ENCODE measurements at regions not wholly inside any gene's neighbourhood (a gene's known extent, or its start where the extent isn't known, plus 50 kb on each side); places are given as distances from the start of the nearest gene placed in this dataset.
A peak's percentile ranks its signal among the peaks of the same experiment; 100 is the strongest.

DNA sequence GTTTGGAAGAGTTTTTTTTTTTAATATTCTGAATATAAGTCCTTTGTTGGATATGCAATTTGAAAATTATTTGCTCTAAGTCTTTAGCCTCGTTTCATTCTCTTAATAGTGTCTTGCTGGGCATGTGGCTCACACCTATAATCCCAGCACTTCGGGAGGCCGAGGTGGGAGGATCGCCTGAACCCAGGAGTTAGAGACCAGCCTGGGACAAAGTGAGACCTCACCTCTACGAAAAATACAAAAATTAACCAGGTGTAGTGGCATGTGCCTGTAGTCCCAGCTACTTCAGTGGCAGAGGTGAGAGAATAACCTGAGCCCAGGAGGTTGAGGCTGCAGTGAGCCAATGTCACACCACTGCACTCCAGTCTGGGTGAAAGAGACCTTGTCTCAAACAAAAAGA, 87.3 kb upstream of the UBAC2 start:
- no peaks in the 10 kb centered on the region for H3K36me3 ChIP-seq (ENCODE audit: insufficient read depth, insufficient read length, low read length)
- H3K4me3 ChIP-seq (ENCODE audit: insufficient read length, low read depth), result no peak overlapping the region
- DNase-seq (ENCODE audit: low read depth, low spot score), result no peak
- no peaks in the 10 kb centered on the region for H3K27me3 ChIP-seq (ENCODE audit: insufficient read depth, insufficient read length)
- no peak overlapping the region for H3K9ac ChIP-seq (ENCODE audit: insufficient read length, low read depth)
- TF ChIP-seq YY1 (IDR thresholded peaks at IDR 0.05; ENCODE audit: insufficient read depth, insufficient read length), result no peak
- TF ChIP-seq SUZ12 (IDR thresholded peaks at IDR 0.05; ENCODE audit: extremely low read depth, insufficient read depth, insufficient read length), result no peak
- TF ChIP-seq ZNF274 (IDR thresholded peaks at IDR 0.05; ENCODE audit: low read depth, low read length), result no peak
- no peaks in the 10 kb centered on the region for H3K9me3 ChIP-seq (ENCODE audit: insufficient read depth, low read length)
- H3K4me1 ChIP-seq (ENCODE audit: insufficient read depth, insufficient read length), result no peaks in the 10 kb centered on the region

GRCh38 chr13:99118179-99118578, 82.5 kb upstream of the UBAC2 start:
- H3K4me1 ChIP-seq (ENCODE audit: insufficient read depth, insufficient read length), result no peaks in the 10 kb centered on the region
- TF ChIP-seq YY1 (IDR thresholded peaks at IDR 0.05; ENCODE audit: insufficient read depth, insufficient read length) (no peak), ZNF274 (IDR thresholded peaks at IDR 0.05; ENCODE audit: low read depth, low read length) (no peak), SUZ12 (IDR thresholded peaks at IDR 0.05; ENCODE audit: extremely low read depth, insufficient read depth, insufficient read length) (no peak)
- no peaks in the 10 kb centered on the region for H3K9me3 ChIP-seq (ENCODE audit: insufficient read depth, low read length)
- no peaks in the 10 kb centered on the region for H3K27me3 ChIP-seq (ENCODE audit: insufficient read depth, insufficient read length)
- H3K4me3 ChIP-seq (ENCODE audit: insufficient read length, low read depth), result no peak overlapping the region
- no peak overlapping the region for H3K9ac ChIP-seq (ENCODE audit: insufficient read length, low read depth)
- no peaks in the 10 kb centered on the region for H3K36me3 ChIP-seq (ENCODE audit: insufficient read depth, insufficient read length, low read length)
- no peak for DNase-seq (ENCODE audit: low read depth, low spot score)

GRCh38 chr13:99119656-99120055, 81.0 kb upstream of the UBAC2 start:
- Histone ChIP-seq H3K4me1 (ENCODE audit: insufficient read depth, insufficient read length) (no peaks in the 10 kb centered on the region), H3K4me3 (ENCODE audit: insufficient read length, low read depth) (no peak overlapping the region), H3K9ac (ENCODE audit: insufficient read length, low read depth) (no peak overlapping the region), H3K27me3 (ENCODE audit: insufficient read depth, insufficient read length) (no peaks in the 10 kb centered on the region), H3K9me3 (ENCODE audit: insufficient read depth, low read length) (no peaks in the 10 kb centered on the region), H3K36me3 (ENCODE audit: insufficient read depth, insufficient read length, low read length) (no peaks in the 10 kb centered on the region)
- no peak for DNase-seq (ENCODE audit: low read depth, low spot score)
- TF ChIP-seq SUZ12 (IDR thresholded peaks at IDR 0.05; ENCODE audit: extremely low read depth, insufficient read depth, insufficient read length) (no peak), YY1 (IDR thresholded peaks at IDR 0.05; ENCODE audit: insufficient read depth, insufficient read length) (no peak), ZNF274 (IDR thresholded peaks at IDR 0.05; ENCODE audit: low read depth, low read length) (no peak)

DNA sequence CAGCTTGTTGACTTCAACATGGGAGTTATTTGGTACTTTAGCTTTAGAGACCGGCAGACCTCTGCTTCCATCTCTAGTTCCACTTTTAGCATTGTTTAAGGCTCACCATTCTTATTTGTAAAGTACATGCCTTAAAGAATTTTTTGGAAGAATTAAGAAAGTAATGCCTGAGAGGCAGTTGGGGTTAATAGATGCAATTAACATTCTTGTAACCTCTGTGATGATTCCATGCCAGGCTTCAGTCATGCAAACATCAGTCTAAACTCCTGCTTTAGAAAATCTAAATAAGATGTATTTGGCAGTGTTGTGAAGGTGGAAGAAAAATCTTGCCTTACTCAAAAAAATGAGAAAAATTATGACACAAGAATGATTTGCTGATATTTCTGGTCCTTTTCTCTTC, 79.9 kb upstream of the UBAC2 start:
- no peak overlapping the region for H3K9ac ChIP-seq (ENCODE audit: insufficient read length, low read depth)
- H3K4me3 ChIP-seq (ENCODE audit: insufficient read length, low read depth), result no peak overlapping the region
- H3K27me3 ChIP-seq (ENCODE audit: insufficient read depth, insufficient read length), result no peaks in the 10 kb centered on the region
- H3K4me1 ChIP-seq (ENCODE audit: insufficient read depth, insufficient read length), result no peaks in the 10 kb centered on the region
- TF ChIP-seq ZNF274 (IDR thresholded peaks at IDR 0.05; ENCODE audit: low read depth, low read length) (no peak), SUZ12 (IDR thresholded peaks at IDR 0.05; ENCODE audit: extremely low read depth, insufficient read depth, insufficient read length) (no peak), YY1 (IDR thresholded peaks at IDR 0.05; ENCODE audit: insufficient read depth, insufficient read length) (no peak)
- no peaks in the 10 kb centered on the region for H3K36me3 ChIP-seq (ENCODE audit: insufficient read depth, insufficient read length, low read length)
- peak; percentile 9 for DNase-seq (ENCODE audit: low read depth, low spot score)
- no peaks in the 10 kb centered on the region for H3K9me3 ChIP-seq (ENCODE audit: insufficient read depth, low read length)

GRCh38 chr13:99122171-99122570, 78.5 kb upstream of the UBAC2 start:
- no peaks in the 10 kb centered on the region for H3K4me1 ChIP-seq (ENCODE audit: insufficient read depth, insufficient read length)
- no peak overlapping the region for H3K4me3 ChIP-seq (ENCODE audit: insufficient read length, low read depth)
- no peaks in the 10 kb centered on the region for H3K9me3 ChIP-seq (ENCODE audit: insufficient read depth, low read length)
- H3K9ac ChIP-seq (ENCODE audit: insufficient read length, low read depth), result no peak overlapping the region
- no peaks in the 10 kb centered on the region for H3K27me3 ChIP-seq (ENCODE audit: insufficient read depth, insufficient read length)
- DNase-seq (ENCODE audit: low read depth, low spot score), result no peak
- TF ChIP-seq SUZ12 (IDR thresholded peaks at IDR 0.05; ENCODE audit: extremely low read depth, insufficient read depth, insufficient read length), result no peak
- no peaks in the 10 kb centered on the region for H3K36me3 ChIP-seq (ENCODE audit: insufficient read depth, insufficient read length, low read length)

GRCh38 chr13:99123101-99124045, 77.3 kb upstream of the UBAC2 start:
- TF ChIP-seq ZNF274 (IDR thresholded peaks at IDR 0.05; ENCODE audit: low read depth, low read length) (no peak), SUZ12 (IDR thresholded peaks at IDR 0.05; ENCODE audit: extremely low read depth, insufficient read depth, insufficient read length) (no peak), YY1 (IDR thresholded peaks at IDR 0.05; ENCODE audit: insufficient read depth, insufficient read length) (no peak)
- H3K36me3 ChIP-seq (ENCODE audit: insufficient read depth, insufficient read length, low read length), result no peaks in the 10 kb centered on the region
- H3K4me3 ChIP-seq (ENCODE audit: insufficient read length, low read depth), result no peak overlapping the region
- no peak overlapping the region for H3K9ac ChIP-seq (ENCODE audit: insufficient read length, low read depth)
- no peaks in the 10 kb centered on the region for H3K4me1 ChIP-seq (ENCODE audit: insufficient read depth, insufficient read length)
- no peak for DNase-seq (ENCODE audit: low read depth, low spot score)
- H3K9me3 ChIP-seq (ENCODE audit: insufficient read depth, low read length), result no peaks in the 10 kb centered on the region
- no peaks in the 10 kb centered on the region for H3K27me3 ChIP-seq (ENCODE audit: insufficient read depth, insufficient read length)

DNA sequence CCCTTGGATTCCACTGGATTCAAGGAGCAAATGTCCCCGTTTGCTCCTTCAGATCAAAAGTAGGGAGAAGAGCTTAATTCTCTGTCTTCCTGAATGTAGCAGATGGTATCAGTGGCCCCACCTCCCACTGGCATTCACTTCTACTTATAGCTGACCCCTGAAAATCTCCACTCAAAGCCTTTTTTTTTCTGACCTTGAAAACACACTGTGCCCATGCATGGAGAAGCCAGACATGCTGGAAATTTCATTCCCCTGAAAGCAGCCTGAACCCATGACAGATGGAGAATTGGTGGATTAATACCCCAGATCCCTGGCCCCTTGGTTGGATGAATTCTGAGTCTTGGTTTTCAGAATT, 76.6 kb upstream of the UBAC2 start:
- Histone ChIP-seq H3K4me1 (ENCODE audit: insufficient read depth, insufficient read length) (no peaks in the 10 kb centered on the region), H3K9ac (ENCODE audit: insufficient read length, low read depth) (no peak overlapping the region)
- DNase-seq (ENCODE audit: low read depth, low spot score), result no peak

More for the DNA sequence above, 76.6 kb upstream of the UBAC2 start:
- Histone ChIP-seq H3K9me3 (ENCODE audit: insufficient read depth, low read length) (no peaks in the 10 kb centered on the region), H3K36me3 (ENCODE audit: insufficient read depth, insufficient read length, low read length) (no peaks in the 10 kb centered on the region), H3K4me3 (ENCODE audit: insufficient read length, low read depth) (no peak overlapping the region), H3K27me3 (ENCODE audit: insufficient read depth, insufficient read length) (no peaks in the 10 kb centered on the region)
- TF ChIP-seq ZNF274 (IDR thresholded peaks at IDR 0.05; ENCODE audit: low read depth, low read length), result no peak

All from NT2/D1 (cell line).